Activated gamma-delta T cell treated with Interleukin-2 at 50 U/mL for 16 hours (primary cell): ENCODE measurements at regions not wholly inside any gene's neighbourhood (a gene's known extent, or its start where the extent isn't known, plus 50 kb on each side); places are given as distances from the start of the nearest gene placed in this dataset.

Experiments used
- DNase-seq: peaks from one replicate; pipeline ENCODE4 v3.0.0-alpha.2; 2020

- no peak for DNase-seq
These were observed 65.2 kb upstream of the LINGO1 start for GRCh38 chr15:77697893-77698292.

- no peak for DNase-seq
These were observed 64.2 kb upstream of the LINGO1 start for GRCh38 chr15:77696871-77697270.

DNA sequence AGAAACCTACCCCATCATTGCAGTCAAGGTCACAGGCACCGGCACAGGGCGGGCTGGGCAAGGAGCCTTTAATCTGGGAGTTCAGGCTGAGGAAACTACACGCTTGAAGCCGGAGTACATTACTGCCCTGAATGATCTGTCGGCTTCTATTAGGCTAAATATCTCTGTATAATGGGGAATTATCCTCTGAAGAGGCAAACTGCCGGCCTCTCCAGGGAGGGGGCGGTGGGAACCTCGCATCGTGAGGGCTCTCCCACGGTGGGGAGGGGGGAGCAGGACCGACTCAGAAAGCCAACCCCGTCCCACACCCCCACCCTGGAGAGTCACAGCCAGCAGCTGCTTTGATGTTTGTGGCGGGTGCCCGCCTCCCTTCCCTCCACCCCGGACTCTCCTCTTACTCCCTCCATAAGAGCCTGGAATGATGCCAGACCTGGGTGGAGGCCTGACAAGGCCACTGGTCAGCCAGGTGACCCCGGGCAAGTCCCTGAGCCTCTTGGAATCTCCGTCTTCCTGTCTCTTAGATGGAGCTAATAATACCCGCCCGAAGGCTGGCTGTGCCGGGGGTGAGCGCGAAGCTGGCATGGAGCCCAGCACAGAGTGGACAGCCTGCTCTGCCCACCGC is 63.4 kb upstream of the LINGO1 start:
- DNase-seq = no peak

GRCh38 chr15:77695548-77695947 is 62.8 kb upstream of the LINGO1 start:
- DNase-seq = no peak

DNA sequence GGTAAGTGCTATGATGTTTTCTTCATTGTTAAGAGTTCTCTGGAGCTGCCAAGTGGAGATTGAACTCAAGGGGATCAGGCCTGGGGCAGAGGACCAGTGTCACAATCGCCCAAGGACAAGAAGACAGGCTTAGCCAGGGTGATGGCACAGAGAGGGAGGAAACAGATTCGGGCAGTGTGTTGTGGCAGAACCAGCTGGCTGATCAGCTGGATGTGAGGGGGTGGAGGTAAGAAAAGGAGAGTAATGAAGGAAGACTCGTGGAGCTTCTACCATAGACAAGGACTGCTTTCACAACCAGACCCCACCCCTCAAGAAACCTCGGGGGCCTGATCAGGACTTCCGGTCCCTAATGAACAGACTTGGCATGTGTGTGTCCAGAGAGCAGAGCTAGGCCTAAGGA is 60.9 kb upstream of the LINGO1 start:
- DNase-seq = no peak

DNA sequence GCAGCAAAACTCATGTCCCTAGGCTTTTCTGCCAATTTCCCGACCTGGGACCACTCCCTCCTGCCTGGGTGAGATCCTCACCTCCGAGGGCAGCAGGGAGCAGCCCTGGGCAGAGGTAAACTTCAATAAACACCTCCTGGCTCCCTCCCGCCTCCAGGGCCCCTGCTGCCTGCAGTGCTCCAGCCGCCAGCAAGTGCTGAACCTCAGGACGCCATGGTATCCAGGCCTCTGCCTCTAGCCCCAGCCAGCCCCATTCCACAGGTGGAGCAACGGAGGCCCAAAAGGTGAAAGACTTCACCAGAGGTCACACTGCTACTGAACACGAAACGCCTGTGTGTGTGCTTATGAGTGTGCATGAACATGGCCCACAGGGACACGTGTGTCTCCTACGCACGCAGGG is 59.9 kb upstream of the LINGO1 start:
- DNase-seq = no peak

- DNase-seq = no peak
These were observed 58.9 kb upstream of the LINGO1 start for GRCh38 chr15:77691607-77692006.

DNA sequence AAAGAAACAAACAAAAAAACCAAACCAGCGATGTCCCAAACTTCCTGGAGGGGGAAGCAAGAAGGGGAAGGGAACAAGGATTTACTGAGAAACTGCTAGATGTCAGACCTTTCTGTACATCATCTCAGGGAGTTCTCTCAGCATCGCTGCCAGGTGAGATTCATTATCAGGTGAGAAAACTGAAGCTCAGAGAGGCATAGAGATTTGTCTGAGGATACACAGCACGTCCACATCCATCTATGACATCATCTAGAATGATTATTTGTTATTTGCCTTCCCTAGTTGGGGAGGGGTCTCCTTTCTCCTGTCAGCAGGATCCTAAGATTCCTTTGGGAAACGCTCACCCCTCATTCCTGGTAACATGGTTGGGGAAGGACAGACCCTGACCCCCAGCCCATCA is 57.1 kb upstream of the LINGO1 start:
- no peak for DNase-seq

- no peak for DNase-seq
These were observed 56.0 kb upstream of the LINGO1 start for GRCh38 chr15:77688693-77689092.

- DNase-seq = no peak
These were observed 55.6 kb upstream of the LINGO1 start for GRCh38 chr15:77688266-77688665.

DNA sequence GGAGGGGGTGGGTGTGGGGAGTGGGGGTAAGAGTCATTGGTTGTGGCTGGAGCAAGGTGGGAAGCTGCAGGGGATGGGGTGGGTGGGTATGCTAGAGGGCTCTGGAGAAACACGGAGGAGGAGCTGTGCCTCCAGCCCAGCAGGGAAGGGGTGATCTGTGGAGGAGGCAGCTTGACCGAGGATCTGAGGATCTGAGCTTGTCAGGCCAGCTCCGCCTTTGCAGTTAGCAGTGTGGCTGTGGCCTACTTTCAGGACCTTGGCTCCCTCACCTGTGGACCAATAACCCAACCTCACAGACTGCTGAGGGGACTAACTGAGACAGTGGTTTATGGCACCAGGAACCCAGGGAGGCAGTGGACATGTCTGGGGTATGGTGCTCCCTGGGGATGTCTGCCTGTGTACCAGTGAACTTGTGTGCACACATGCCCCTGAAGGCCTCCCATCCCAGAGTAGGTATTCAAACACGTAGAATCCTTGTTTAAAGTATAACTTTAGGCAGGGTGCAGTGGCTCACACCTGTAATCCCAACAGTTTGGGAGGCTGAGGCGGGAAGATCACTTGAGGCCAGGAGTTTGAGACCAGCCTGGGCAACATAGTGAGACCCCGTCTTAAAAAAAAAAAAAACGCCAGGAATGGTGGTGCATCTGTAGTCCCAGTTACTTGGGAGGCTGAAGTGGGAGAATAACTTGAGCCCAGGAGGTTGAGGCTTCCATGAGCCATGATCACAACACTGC is 52.5 kb upstream of the LINGO1 start:
- DNase-seq = no peak

GRCh38 chr15:77684341-77685081 is 51.8 kb upstream of the LINGO1 start:
- no peak for DNase-seq

DNA sequence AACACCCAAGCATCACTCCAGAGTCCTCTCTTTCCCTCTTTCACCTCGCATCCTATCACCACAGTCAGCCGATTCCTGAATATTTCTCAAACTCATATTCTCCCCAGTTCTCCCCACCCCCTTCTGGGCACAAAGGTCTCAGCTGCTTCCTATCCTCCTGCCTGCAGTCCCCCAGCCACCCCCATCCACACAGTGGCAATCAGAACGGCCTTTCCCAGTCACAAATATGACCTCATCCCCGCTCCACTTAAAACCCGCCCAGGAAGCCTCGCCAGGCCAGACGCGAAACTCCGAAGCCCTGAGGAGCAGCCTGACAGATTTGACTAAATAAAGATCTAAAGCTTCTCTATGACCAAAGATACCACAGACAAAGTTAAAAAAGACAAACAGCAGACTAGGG is 49.9 kb upstream of the LINGO1 start:
- DNase-seq = no peak
